ENCODE measurements at regions not wholly inside any gene's neighbourhood (a gene's known extent, or its start where the extent isn't known, plus 50 kb on each side); places are given as distances from the start of the nearest gene placed in this dataset.

- Histone ChIP-seq H3K9me3 (no peaks in the 10 kb centered on the region), H3K36me3 (no peaks in the 10 kb centered on the region), H3K27me3 (no peaks in the 10 kb centered on the region), H3K4me3 (ENCODE audit: low read depth in 1 of 2, low read length in 1 of 2) (no peak overlapping the region), H3K27ac (no peak overlapping the region), H3K4me1 (ENCODE audit: control insufficient read depth in 1 of 2, insufficient read depth in 1 of 2, low read depth in 1 of 2, low read length in 1 of 2) (no peaks in the 10 kb centered on the region)
- TF ChIP-seq, protein P1, sequence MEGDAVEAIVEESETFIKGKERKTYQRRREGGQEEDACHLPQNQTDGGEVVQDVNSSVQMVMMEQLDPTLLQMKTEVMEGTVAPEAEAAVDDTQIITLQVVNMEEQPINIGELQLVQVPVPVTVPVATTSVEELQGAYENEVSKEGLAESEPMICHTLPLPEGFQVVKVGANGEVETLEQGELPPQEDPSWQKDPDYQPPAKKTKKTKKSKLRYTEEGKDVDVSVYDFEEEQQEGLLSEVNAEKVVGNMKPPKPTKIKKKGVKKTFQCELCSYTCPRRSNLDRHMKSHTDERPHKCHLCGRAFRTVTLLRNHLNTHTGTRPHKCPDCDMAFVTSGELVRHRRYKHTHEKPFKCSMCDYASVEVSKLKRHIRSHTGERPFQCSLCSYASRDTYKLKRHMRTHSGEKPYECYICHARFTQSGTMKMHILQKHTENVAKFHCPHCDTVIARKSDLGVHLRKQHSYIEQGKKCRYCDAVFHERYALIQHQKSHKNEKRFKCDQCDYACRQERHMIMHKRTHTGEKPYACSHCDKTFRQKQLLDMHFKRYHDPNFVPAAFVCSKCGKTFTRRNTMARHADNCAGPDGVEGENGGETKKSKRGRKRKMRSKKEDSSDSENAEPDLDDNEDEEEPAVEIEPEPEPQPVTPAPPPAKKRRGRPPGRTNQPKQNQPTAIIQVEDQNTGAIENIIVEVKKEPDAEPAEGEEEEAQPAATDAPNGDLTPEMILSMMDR (IDR thresholded peaks at IDR 0.05) = no peak
Observed at GRCh38 chr10:62655337-62655994, 149.1 kb upstream of the ADO start.

GRCh38 chr10:62657244-62657835 lies 147.2 kb upstream of the ADO start:
- H3K4me3 ChIP-seq (ENCODE audit: low read depth in 1 of 2, low read length in 1 of 2) = no peak overlapping the region
- no peaks in the 10 kb centered on the region for H3K27me3 ChIP-seq
- H3K4me1 ChIP-seq (ENCODE audit: control insufficient read depth in 1 of 2, insufficient read depth in 1 of 2, low read depth in 1 of 2, low read length in 1 of 2) = no peaks in the 10 kb centered on the region
- TF ChIP-seq, protein P1 (IDR thresholded peaks at IDR 0.05) = no peak
- H3K9me3 ChIP-seq = no peaks in the 10 kb centered on the region
- H3K36me3 ChIP-seq = no peaks in the 10 kb centered on the region
- no peak overlapping the region for H3K27ac ChIP-seq

DNA sequence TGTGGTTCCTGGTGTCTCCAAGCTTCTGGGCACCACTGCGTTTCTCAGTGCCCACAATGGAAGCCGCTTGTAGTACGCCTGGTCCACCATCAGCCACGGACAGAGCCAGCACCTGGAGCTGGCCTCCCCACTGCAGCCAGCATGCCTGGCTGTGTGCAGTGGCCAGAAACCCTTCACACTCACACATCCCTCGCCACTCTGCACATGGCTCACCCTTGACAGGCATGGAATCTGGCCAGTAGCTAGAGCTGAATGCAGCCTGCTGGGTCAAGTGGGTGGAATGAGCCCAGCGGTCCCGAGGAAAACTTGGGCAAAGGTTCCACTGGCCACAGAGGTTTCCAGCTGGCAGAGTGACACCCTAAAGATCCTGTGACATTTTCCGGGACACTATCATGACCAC lies 146.0 kb upstream of the ADO start:
- H3K27me3 ChIP-seq = no peaks in the 10 kb centered on the region
- TF ChIP-seq, protein P1 (IDR thresholded peaks at IDR 0.05) = no peak
- no peak overlapping the region for H3K4me3 ChIP-seq (ENCODE audit: low read depth in 1 of 2, low read length in 1 of 2)
- H3K36me3 ChIP-seq = no peaks in the 10 kb centered on the region
- no peak overlapping the region for H3K27ac ChIP-seq
- H3K4me1 ChIP-seq (ENCODE audit: control insufficient read depth in 1 of 2, insufficient read depth in 1 of 2, low read depth in 1 of 2, low read length in 1 of 2) = no peaks in the 10 kb centered on the region
- no peaks in the 10 kb centered on the region for H3K9me3 ChIP-seq

DNA sequence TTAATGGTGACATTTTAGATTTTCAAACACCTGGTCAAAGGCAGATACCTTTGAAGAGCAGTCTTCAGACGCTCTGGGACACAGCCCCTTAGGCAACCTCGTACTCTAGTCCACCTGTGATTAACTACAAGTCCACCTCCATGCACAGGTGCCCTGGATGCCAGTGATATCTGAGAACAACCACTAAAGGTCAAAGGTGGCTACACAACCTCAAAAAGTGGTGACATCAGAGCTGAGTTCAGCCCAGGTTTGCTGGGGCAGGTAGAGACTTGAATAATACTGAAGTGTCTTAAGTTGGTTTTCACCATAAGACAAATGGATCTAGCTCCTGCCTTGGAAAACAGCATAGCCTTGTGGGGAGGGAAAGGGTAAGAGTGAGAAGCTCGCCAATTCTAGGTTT lies 143.4 kb upstream of the ADO start:
- Histone ChIP-seq H3K27me3 (no peaks in the 10 kb centered on the region), H3K27ac (no peak overlapping the region), H3K4me1 (ENCODE audit: control insufficient read depth in 1 of 2, insufficient read depth in 1 of 2, low read depth in 1 of 2, low read length in 1 of 2) (no peaks in the 10 kb centered on the region), H3K4me3 (ENCODE audit: low read depth in 1 of 2, low read length in 1 of 2) (no peak overlapping the region), H3K36me3 (no peaks in the 10 kb centered on the region), H3K9me3 (no peaks in the 10 kb centered on the region)
- TF ChIP-seq, protein P1 (IDR thresholded peaks at IDR 0.05) = no peak

DNA sequence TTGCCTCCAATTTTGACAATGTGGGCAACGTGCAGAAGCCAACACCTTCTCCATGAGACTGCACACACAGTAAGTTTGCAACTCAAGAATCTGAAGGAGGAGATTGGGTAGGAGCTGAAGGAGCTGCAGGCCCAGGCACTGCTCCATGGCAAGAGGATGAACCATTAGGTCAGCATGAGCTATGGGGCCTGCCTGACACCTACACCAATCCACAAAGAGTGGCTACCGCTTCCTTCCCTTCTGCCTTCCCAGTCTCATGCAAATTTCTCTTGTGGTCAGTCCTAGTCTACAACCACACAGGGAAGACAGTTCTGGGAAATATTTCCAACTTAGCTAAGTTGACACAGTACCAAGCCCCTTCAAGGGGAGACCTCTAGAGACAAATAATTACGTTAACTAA lies 142.0 kb upstream of the ADO start:
- Histone ChIP-seq H3K4me1 (ENCODE audit: control insufficient read depth in 1 of 2, insufficient read depth in 1 of 2, low read depth in 1 of 2, low read length in 1 of 2) (no peaks in the 10 kb centered on the region), H3K27me3 (no peaks in the 10 kb centered on the region), H3K4me3 (ENCODE audit: low read depth in 1 of 2, low read length in 1 of 2) (no peak overlapping the region), H3K9me3 (no peaks in the 10 kb centered on the region), H3K27ac (no peak overlapping the region), H3K36me3 (no peaks in the 10 kb centered on the region)
- TF ChIP-seq, protein P1 (IDR thresholded peaks at IDR 0.05) = no peak

Data from neutrophil (primary cell).